ENCODE measurements at regions not wholly inside any gene's neighbourhood (a gene's known extent, or its start where the extent isn't known, plus 50 kb on each side); places are given as distances from the start of the nearest gene placed in this dataset.

- Mint-ChIP-seq H3K9me3 (no peaks in the 10 kb centered on the region), H3K27ac (no peak overlapping the region), H3K4me1 (ENCODE audit: low read depth) (no peaks in the 10 kb centered on the region), H3K36me3 (ENCODE audit: low read depth) (no peaks in the 10 kb centered on the region), H3K27me3 (peaks cover 25% of the 10 kb centered on the region), H3K4me3 (no peak overlapping the region)
- no peak for TF ChIP-seq CTCF (IDR thresholded peaks at IDR 0.05)
- ATAC-seq (no peak), DNase-seq (no peak)
- intact Hi-C loops (cut with micrococcal nuclease): no loop called here
- CTCF ChIA-PET: interaction anchor here (0.7 to 8.0 kb wide), 8 partner anchors 17 to 308 kb away, joined by 3 to 96 read pairs (median 4); no protein-coding TSS in a partner anchor
- POLR2A ChIA-PET: no interaction called here
Observed at GRCh38 chr22:22974156-22974555, 86.5 kb downstream of the IGLL5 start.

GRCh38 chr22:22974795-22975580 lies 87.4 kb downstream of the IGLL5 start:
- H3K27me3 Mint-ChIP-seq: peaks cover 18% of the 10 kb centered on the region
- no peak overlapping the region for H3K27ac Mint-ChIP-seq
- DNase-seq (no peak), ATAC-seq (no peak)
- H3K36me3 Mint-ChIP-seq (ENCODE audit: low read depth): no peaks in the 10 kb centered on the region
- TF ChIP-seq CTCF (IDR thresholded peaks at IDR 0.05): no peak
- CTCF ChIA-PET: interaction anchor here (0.7 to 8.0 kb wide), 9 partner anchors 17 to 307 kb away, joined by 3 to 96 read pairs (median 3); no protein-coding TSS in a partner anchor
- no peak overlapping the region for H3K4me3 Mint-ChIP-seq
- H3K9me3 Mint-ChIP-seq: peaks cover 3% of the 10 kb centered on the region
- POLR2A ChIA-PET: no interaction called here
- intact Hi-C loops (cut with micrococcal nuclease): no loop called here
- no peaks in the 10 kb centered on the region for H3K4me1 Mint-ChIP-seq (ENCODE audit: low read depth)

GRCh38 chr22:22976033-22976922 lies 88.7 kb downstream of the IGLL5 start:
- Mint-ChIP-seq H3K27ac (no peak overlapping the region), H3K27me3 (peaks cover 11% of the 10 kb centered on the region), H3K4me1 (ENCODE audit: low read depth) (no peaks in the 10 kb centered on the region), H3K9me3 (peaks cover 4% of the 10 kb centered on the region), H3K4me3 (no peak overlapping the region), H3K36me3 (ENCODE audit: low read depth) (no peaks in the 10 kb centered on the region)
- intact Hi-C loops (cut with micrococcal nuclease): no loop called here
- TF ChIP-seq CTCF (IDR thresholded peaks at IDR 0.05): no peak
- POLR2A ChIA-PET: interaction anchor here (0.7 kb wide), 1 partner anchor 76 kb away, joined by 3 read pairs; no protein-coding TSS in a partner anchor
- ATAC-seq: no peak
- CTCF ChIA-PET: interaction anchor here (2.1 to 8.0 kb wide), 2 partner anchors 17 to 19 kb away, joined by 7 to 96 read pairs; no protein-coding TSS in a partner anchor
- no peak for DNase-seq

- H3K27me3 Mint-ChIP-seq: peaks cover 6% of the 10 kb centered on the region
- no peak overlapping the region for H3K27ac Mint-ChIP-seq
- DNase-seq (no peak), ATAC-seq (no peak)
- no peaks in the 10 kb centered on the region for H3K36me3 Mint-ChIP-seq (ENCODE audit: low read depth)
- ChIA-PET CTCF (interaction anchor here (2.1 kb wide), 1 partner anchor 18 kb away, joined by 7 read pairs; no protein-coding TSS in a partner anchor), POLR2A (no interaction called here)
- peaks cover 4% of the 10 kb centered on the region for H3K4me1 Mint-ChIP-seq (ENCODE audit: low read depth)
- peaks cover 7% of the 10 kb centered on the region for H3K9me3 Mint-ChIP-seq
- no peak for TF ChIP-seq CTCF (IDR thresholded peaks at IDR 0.05)
- intact Hi-C loops (cut with micrococcal nuclease): no loop called here
- no peak overlapping the region for H3K4me3 Mint-ChIP-seq
Observed at GRCh38 chr22:22977479-22978200, 90.0 kb downstream of the IGLL5 start.

All from activated CD8-positive, alpha-beta T cell treated with anti-CD3 and anti-CD28 coated beads for 36 hours (primary cell).